WTC11 (cell line): ENCODE measurements at regions not wholly inside any gene's neighbourhood (a gene's known extent, or its start where the extent isn't known, plus 50 kb on each side); places are given as distances from the start of the nearest gene placed in this dataset.
A peak's percentile ranks its signal among the peaks of the same experiment; 100 is the strongest.

Experiments used
- ATAC-seq: fragments of 200-7000 bp; cut with Tn5 transposase; 2 replicates; pipeline ENCODE4 v1.10.0; 2021; ENCODE audit warnings: mild to moderate bottlenecking, moderate library complexity
- CTCF ChIA-PET: fragments of 300-600 bp; sonication (Branson Sonifier 250); formaldehyde crosslinking; loops from one replicate; lab custom pipeline; 2021; ENCODE audit warnings: antibody characterized with exemption; lab: Charles Lee
- POLR2A ChIA-PET: fragments of 350-600 bp; sonication (Branson Sonifier 250); formaldehyde crosslinking; loops from one replicate; lab custom pipeline; 2021; ENCODE audit warnings: antibody characterized with exemption; lab: Charles Lee
- DNase-seq: peaks from one replicate; pipeline ENCODE4 v3.0.0; 2021; ENCODE audit warnings: low spot score
- H3K27ac Mint-ChIP-seq: 2 replicates; pipeline ENCODE4 v1.8.0; 2021; ENCODE audit warnings: mixed read lengths
- H3K27me3 Mint-ChIP-seq: 2 replicates; pipeline ENCODE4 v1.8.0; 2021; ENCODE audit warnings: low read depth, mild to moderate bottlenecking, moderate library complexity, mixed read lengths
- H3K36me3 Mint-ChIP-seq: 2 replicates; pipeline ENCODE4 v1.8.0; 2021; ENCODE audit warnings: mixed read lengths
- H3K4me1 Mint-ChIP-seq: 2 replicates; pipeline ENCODE4 v1.8.0; 2022; ENCODE audit warnings: mixed read lengths
- H3K4me3 Mint-ChIP-seq: 2 replicates; pipeline ENCODE4 v1.8.0; 2021; ENCODE audit warnings: mild to moderate bottlenecking, moderate library complexity, mixed read lengths
- H3K9me3 Mint-ChIP-seq: 2 replicates; pipeline ENCODE4 v1.8.0; 2021; ENCODE audit warnings: mixed read lengths
- EMX1 ChIP-seq: fragments of 250-450 bp; sonication (Bioruptor Pico); IDR thresholded peaks from 2 replicates; pipeline ENCODE4 v1.8.0; 2021; ENCODE audit warnings: mild to moderate bottlenecking
- ESRRA ChIP-seq: sonication (generic); formaldehyde crosslinking; IDR thresholded peaks from 2 replicates; pipeline ENCODE4 v1.8.1; 2022; ENCODE audit warnings: mild to moderate bottlenecking, missing genetic modification reagents, borderline replicate concordance
- ETV6 ChIP-seq: sonication (generic); formaldehyde crosslinking; IDR thresholded peaks from 2 replicates; pipeline ENCODE4 v1.8.1; 2022; ENCODE audit warnings: mild to moderate bottlenecking, missing genetic modification reagents
- FOXJ3 ChIP-seq: sonication (generic); formaldehyde crosslinking; IDR thresholded peaks from 2 replicates; pipeline ENCODE4 v1.9.0; 2021; ENCODE audit warnings: missing genetic modification reagents, mild to moderate bottlenecking, borderline replicate concordance
- FOXK1 ChIP-seq: sonication (generic); formaldehyde crosslinking; IDR thresholded peaks from 2 replicates; pipeline ENCODE4 v1.8.0; 2022; ENCODE audit warnings: mild to moderate bottlenecking, moderate library complexity, missing genetic modification reagents
- GABPB1 ChIP-seq: sonication (generic); formaldehyde crosslinking; IDR thresholded peaks from 2 replicates; pipeline ENCODE4 v1.8.1; 2023; ENCODE audit warnings: mild to moderate bottlenecking, missing genetic modification reagents
- NFE2L1 ChIP-seq: sonication (generic); formaldehyde crosslinking; IDR thresholded peaks from 2 replicates; pipeline ENCODE4 v1.8.1; 2023; ENCODE audit warnings: missing genetic modification reagents
- SMAD3 ChIP-seq: sonication (generic); formaldehyde crosslinking; IDR thresholded peaks from 2 replicates; pipeline ENCODE4 v1.8.0; 2022; ENCODE audit warnings: missing genetic modification reagents, mild to moderate bottlenecking, borderline replicate concordance
- TP53 ChIP-seq: sonication (generic); formaldehyde crosslinking; IDR thresholded peaks from 2 replicates; pipeline ENCODE4 v1.8.1; 2023; ENCODE audit warnings: mild to moderate bottlenecking, missing genetic modification reagents
- ZNF121 ChIP-seq: sonication (generic); formaldehyde crosslinking; IDR thresholded peaks from 2 replicates; pipeline ENCODE4 v1.8.0; 2023; ENCODE audit warnings: missing genetic modification reagents
- ZNF263 ChIP-seq: sonication (generic); formaldehyde crosslinking; IDR thresholded peaks from 2 replicates; pipeline ENCODE4 v1.8.1; 2022; ENCODE audit warnings: low read depth, mild to moderate bottlenecking, moderate library complexity, missing genetic modification reagents
- TF ChIP-seq, protein P1 (sequence below): sonication (generic); formaldehyde crosslinking; IDR thresholded peaks from 2 replicates; pipeline ENCODE4 v1.8.1; 2023; ENCODE audit warnings: mild to moderate bottlenecking, missing genetic modification reagents
- TF ChIP-seq, protein P2 (sequence below): sonication (generic); formaldehyde crosslinking; IDR thresholded peaks from 2 replicates; pipeline ENCODE4 v1.8.1; 2023; ENCODE audit warnings: mild to moderate bottlenecking, missing genetic modification reagents, moderate library complexity
- TF ChIP-seq, protein P3 (sequence below): fragments of 250-450 bp; sonication (Bioruptor Pico); IDR thresholded peaks from 2 replicates; pipeline ENCODE4 v2.1.2; 2022; ENCODE audit warnings: mild to moderate bottlenecking, moderate library complexity
- TF ChIP-seq, protein P4 (sequence below): sonication (generic); formaldehyde crosslinking; IDR thresholded peaks from 2 replicates; pipeline ENCODE4 v1.8.0; 2022; ENCODE audit warnings: mild to moderate bottlenecking, missing genetic modification reagents
- TF ChIP-seq, protein P5 (sequence below): sonication (generic); formaldehyde crosslinking; IDR thresholded peaks from 2 replicates; pipeline ENCODE4 v1.8.0; 2022; ENCODE audit warnings: mild to moderate bottlenecking, missing genetic modification reagents
- TF ChIP-seq, protein P6 (sequence below): fragments of 250-450 bp; sonication (Bioruptor Pico); IDR thresholded peaks from 2 replicates; pipeline ENCODE4 v1.8.0; 2021; ENCODE audit warnings: mild to moderate bottlenecking
- TF ChIP-seq, protein P7 (sequence below): sonication (generic); formaldehyde crosslinking; conservative IDR thresholded peaks from 2 replicates; pipeline ENCODE4 v1.8.1; 2023; ENCODE audit warnings: mild to moderate bottlenecking, low read depth, missing genetic modification reagents, moderate library complexity
- TF ChIP-seq, protein P8 (sequence below): sonication (generic); formaldehyde crosslinking; IDR thresholded peaks from 2 replicates; pipeline ENCODE4 v1.8.1; 2023; ENCODE audit warnings: mild to moderate bottlenecking, missing genetic modification reagents, moderate library complexity

DNA sequence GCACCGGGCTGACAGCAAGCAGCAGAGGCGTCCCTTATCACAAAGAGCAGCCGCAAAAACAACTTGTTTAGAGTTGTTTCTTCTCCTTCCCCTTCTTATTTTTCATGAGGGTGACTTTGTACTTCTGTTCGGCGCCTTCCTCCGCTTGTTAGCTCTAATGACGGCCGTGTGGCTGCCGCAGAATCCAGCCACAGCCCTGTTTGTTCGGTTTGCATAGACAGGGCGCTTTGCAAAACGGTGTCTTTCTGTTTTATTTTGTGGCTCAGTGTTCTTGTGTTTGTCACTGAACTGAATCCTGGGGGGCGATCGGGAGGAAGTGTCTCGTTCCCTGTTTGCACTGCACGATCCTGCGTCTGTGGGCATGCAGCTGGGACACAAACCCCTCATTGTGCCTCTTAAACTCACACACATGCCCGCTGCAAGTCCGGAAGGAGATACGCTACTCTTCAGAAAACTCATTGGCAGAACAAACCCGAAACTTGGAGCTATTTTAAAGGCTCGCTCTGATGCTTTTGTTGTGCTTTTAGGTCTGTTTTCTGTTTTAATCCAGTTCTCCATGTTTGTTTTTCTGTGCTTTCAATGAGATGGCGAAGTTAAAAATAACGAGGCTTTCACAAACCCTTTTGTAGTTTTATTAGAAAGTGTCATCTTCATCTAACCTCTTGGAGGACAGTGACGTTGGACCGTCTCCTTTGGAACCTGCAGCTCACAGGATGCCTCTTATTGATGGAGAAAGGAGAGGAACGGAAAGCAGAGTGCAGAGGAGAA, 213.9 kb downstream of the IRX2 start:
- H3K4me3 Mint-ChIP-seq = no peak overlapping the region
- POLR2A ChIA-PET = interaction anchor here (0.6 kb wide), 1 partner anchor 657 kb away, joined by 5 read pairs; no protein-coding TSS in a partner anchor
- H3K36me3 Mint-ChIP-seq = peaks cover 20% of the 10 kb centered on the region
- no peak for DNase-seq
- CTCF ChIA-PET = interaction anchor here (1.3 kb wide), 1 partner anchor 25 kb away, joined by 4 read pairs; no protein-coding TSS in a partner anchor
- no peak for ATAC-seq
- TF ChIP-seq, protein P1, sequence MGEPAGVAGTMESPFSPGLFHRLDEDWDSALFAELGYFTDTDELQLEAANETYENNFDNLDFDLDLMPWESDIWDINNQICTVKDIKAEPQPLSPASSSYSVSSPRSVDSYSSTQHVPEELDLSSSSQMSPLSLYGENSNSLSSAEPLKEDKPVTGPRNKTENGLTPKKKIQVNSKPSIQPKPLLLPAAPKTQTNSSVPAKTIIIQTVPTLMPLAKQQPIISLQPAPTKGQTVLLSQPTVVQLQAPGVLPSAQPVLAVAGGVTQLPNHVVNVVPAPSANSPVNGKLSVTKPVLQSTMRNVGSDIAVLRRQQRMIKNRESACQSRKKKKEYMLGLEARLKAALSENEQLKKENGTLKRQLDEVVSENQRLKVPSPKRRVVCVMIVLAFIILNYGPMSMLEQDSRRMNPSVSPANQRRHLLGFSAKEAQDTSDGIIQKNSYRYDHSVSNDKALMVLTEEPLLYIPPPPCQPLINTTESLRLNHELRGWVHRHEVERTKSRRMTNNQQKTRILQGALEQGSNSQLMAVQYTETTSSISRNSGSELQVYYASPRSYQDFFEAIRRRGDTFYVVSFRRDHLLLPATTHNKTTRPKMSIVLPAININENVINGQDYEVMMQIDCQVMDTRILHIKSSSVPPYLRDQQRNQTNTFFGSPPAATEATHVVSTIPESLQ = no peak
- TF ChIP-seq EMX1 (CRISPR knock-in tag) = no peak
- TF ChIP-seq ZNF121 (CRISPR knock-in tag) = no peak
- TF ChIP-seq, protein P2, sequence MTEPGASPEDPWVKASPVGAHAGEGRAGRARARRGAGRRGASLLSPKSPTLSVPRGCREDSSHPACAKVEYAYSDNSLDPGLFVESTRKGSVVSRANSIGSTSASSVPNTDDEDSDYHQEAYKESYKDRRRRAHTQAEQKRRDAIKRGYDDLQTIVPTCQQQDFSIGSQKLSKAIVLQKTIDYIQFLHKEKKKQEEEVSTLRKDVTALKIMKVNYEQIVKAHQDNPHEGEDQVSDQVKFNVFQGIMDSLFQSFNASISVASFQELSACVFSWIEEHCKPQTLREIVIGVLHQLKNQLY (CRISPR knock-in tag) = no peak
- TF ChIP-seq, all 79 proteins: peak for 0
- H3K4me1 Mint-ChIP-seq = peaks cover 29% of the 10 kb centered on the region
- H3K27ac Mint-ChIP-seq = peak overlapping the region; percentile 34; the same call in 1 of the 2 replicates
- H3K9me3 Mint-ChIP-seq = peaks cover 33% of the 10 kb centered on the region
- H3K27me3 Mint-ChIP-seq = peaks cover 5% of the 10 kb centered on the region

DNA sequence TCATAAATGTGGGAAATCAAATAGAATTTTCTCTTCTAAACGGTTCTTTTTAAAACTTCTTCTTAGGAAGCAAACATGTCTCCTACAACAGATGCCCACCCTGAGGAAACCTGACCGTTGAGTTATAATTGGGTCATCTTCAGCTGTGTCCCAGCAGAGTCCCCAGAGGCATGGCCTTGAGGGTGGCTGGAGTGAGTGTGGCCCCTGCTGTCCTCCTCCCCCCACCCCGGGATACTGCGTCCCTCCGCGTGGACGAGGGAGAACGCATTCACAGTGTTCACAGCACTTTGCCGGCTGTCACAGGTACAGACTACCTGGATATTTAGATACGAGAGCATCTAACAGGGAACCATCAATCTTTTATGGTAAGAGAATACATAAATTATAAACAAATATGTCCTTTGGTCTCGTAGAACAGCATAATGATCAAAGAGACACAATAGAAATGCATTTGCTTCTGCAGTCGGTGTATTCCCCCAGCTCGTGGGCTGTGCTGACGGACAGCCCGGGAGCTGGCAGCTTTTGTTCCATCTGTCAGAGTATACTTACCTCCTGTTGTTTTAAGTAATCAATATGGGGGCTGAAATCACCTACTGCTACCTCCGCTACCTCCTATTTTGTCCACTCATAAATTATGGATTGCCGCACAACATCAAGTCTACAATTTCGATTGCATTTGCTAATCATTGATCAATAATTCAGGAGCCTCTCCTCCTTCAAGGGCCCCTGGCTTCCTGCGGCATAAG, 214.7 kb downstream of the IRX2 start:
- H3K27me3 Mint-ChIP-seq = peaks cover 5% of the 10 kb centered on the region
- no peak for DNase-seq
- H3K4me1 Mint-ChIP-seq = peaks cover 29% of the 10 kb centered on the region
- no peak overlapping the region for H3K27ac Mint-ChIP-seq
- no peak for ATAC-seq
- H3K4me3 Mint-ChIP-seq = no peak overlapping the region
- ChIA-PET CTCF (no interaction called here), POLR2A (no interaction called here)
- peaks cover 20% of the 10 kb centered on the region for H3K36me3 Mint-ChIP-seq
- peaks cover 33% of the 10 kb centered on the region for H3K9me3 Mint-ChIP-seq
- TF ChIP-seq ETV6 (no peak), ZNF121 (CRISPR knock-in tag) (no peak), ESRRA (no peak), FOXJ3 (CRISPR knock-in tag) (no peak), FOXK1 (CRISPR knock-in tag) (no peak), GABPB1 (CRISPR knock-in tag) (no peak), NFE2L1 (CRISPR knock-in tag) (no peak), SMAD3 (CRISPR knock-in tag) (no peak), TP53 (no peak), ZNF263 (CRISPR knock-in tag) (no peak)
- TF ChIP-seq, protein P3, sequence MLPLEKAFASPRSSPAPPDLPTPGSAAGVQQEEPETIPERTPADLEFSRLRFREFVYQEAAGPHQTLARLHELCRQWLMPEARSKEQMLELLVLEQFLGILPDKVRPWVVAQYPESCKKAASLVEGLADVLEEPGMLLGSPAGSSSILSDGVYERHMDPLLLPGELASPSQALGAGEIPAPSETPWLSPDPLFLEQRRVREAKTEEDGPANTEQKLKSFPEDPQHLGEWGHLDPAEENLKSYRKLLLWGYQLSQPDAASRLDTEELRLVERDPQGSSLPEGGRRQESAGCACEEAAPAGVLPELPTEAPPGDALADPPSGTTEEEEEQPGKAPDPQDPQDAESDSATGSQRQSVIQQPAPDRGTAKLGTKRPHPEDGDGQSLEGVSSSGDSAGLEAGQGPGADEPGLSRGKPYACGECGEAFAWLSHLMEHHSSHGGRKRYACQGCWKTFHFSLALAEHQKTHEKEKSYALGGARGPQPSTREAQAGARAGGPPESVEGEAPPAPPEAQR (CRISPR knock-in tag) = no peak
- TF ChIP-seq, protein P4, sequence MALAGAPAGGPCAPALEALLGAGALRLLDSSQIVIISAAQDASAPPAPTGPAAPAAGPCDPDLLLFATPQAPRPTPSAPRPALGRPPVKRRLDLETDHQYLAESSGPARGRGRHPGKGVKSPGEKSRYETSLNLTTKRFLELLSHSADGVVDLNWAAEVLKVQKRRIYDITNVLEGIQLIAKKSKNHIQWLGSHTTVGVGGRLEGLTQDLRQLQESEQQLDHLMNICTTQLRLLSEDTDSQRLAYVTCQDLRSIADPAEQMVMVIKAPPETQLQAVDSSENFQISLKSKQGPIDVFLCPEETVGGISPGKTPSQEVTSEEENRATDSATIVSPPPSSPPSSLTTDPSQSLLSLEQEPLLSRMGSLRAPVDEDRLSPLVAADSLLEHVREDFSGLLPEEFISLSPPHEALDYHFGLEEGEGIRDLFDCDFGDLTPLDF (CRISPR knock-in tag) = no peak
- TF ChIP-seq, protein P5, sequence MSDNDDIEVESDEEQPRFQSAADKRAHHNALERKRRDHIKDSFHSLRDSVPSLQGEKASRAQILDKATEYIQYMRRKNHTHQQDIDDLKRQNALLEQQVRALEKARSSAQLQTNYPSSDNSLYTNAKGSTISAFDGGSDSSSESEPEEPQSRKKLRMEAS (CRISPR knock-in tag) = no peak
- TF ChIP-seq, protein P6, sequence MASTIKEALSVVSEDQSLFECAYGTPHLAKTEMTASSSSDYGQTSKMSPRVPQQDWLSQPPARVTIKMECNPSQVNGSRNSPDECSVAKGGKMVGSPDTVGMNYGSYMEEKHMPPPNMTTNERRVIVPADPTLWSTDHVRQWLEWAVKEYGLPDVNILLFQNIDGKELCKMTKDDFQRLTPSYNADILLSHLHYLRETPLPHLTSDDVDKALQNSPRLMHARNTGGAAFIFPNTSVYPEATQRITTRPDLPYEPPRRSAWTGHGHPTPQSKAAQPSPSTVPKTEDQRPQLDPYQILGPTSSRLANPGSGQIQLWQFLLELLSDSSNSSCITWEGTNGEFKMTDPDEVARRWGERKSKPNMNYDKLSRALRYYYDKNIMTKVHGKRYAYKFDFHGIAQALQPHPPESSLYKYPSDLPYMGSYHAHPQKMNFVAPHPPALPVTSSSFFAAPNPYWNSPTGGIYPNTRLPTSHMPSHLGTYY (CRISPR knock-in tag) = no peak
- TF ChIP-seq, protein P7, sequence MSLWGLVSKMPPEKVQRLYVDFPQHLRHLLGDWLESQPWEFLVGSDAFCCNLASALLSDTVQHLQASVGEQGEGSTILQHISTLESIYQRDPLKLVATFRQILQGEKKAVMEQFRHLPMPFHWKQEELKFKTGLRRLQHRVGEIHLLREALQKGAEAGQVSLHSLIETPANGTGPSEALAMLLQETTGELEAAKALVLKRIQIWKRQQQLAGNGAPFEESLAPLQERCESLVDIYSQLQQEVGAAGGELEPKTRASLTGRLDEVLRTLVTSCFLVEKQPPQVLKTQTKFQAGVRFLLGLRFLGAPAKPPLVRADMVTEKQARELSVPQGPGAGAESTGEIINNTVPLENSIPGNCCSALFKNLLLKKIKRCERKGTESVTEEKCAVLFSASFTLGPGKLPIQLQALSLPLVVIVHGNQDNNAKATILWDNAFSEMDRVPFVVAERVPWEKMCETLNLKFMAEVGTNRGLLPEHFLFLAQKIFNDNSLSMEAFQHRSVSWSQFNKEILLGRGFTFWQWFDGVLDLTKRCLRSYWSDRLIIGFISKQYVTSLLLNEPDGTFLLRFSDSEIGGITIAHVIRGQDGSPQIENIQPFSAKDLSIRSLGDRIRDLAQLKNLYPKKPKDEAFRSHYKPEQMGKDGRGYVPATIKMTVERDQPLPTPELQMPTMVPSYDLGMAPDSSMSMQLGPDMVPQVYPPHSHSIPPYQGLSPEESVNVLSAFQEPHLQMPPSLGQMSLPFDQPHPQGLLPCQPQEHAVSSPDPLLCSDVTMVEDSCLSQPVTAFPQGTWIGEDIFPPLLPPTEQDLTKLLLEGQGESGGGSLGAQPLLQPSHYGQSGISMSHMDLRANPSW = no peak
- TF ChIP-seq, protein P8, sequence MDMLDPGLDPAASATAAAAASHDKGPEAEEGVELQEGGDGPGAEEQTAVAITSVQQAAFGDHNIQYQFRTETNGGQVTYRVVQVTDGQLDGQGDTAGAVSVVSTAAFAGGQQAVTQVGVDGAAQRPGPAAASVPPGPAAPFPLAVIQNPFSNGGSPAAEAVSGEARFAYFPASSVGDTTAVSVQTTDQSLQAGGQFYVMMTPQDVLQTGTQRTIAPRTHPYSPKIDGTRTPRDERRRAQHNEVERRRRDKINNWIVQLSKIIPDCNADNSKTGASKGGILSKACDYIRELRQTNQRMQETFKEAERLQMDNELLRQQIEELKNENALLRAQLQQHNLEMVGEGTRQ (CRISPR knock-in tag) = no peak
